GM12878 (cell line): ENCODE measurements at regions not wholly inside any gene's neighbourhood (a gene's known extent, or its start where the extent isn't known, plus 50 kb on each side); places are given as distances from the start of the nearest gene placed in this dataset.

ENCODE experiments used
- ATAC-seq: fragments of 200-7000 bp; cut with Tn5 transposase; 3 replicates; pipeline ENCODE4 v1.9.1; 2020; ENCODE audit warnings: mild to moderate bottlenecking, moderate library complexity
- BruUV-seq: library from RNA; stranded (reverse); fragments of 400-500 nt; replicated peaks from 2 replicates; lab custom pipeline; 2021; lab: Mats Ljungman, UMichigan
- CTCF ChIA-PET: fragments of 300-600 bp; sonication (Branson Sonifier 250); formaldehyde crosslinking; extraction: SDS; loops from one replicate; lab custom pipeline; 2021; ENCODE audit warnings: inconsistent platforms; lab: Yijun Ruan, JAX
- POLR2A ChIA-PET: fragments of 350-600 bp; formaldehyde crosslinking; extraction: SDS; loops from one replicate; lab custom pipeline; 2021; ENCODE audit warnings: inconsistent platforms; lab: Charles Lee
- RAD21 ChIA-PET: fragments of 300-600 bp; sonication (Branson Sonifier 250); formaldehyde crosslinking; loops from one replicate; lab custom pipeline; 2023; ENCODE audit warnings: antibody characterized with exemption; ENCODE audit not compliant: unreplicated experiment; lab: Charles Lee
- SMC1A ChIA-PET: fragments of 300-600 bp; sonication (Branson Sonifier 250); formaldehyde crosslinking; loops from one replicate; lab custom pipeline; 2023; ENCODE audit not compliant: unreplicated experiment, uncharacterized antibody; lab: Charles Lee
- DNase-seq: peaks from one replicate; pipeline ENCODE4 v3.0.0-alpha.2; 2011; ENCODE audit warnings: low read depth, low spot score
- FAIRE-seq: peaks from 3 replicates; lab custom pipeline; 2011; peaks lifted over from hg19 to GRCh38; lab: Jason Lieb, UNC
- H2AFZ ChIP-seq: 2 replicates; pipeline ENCODE4 v1.6.0; 2011; ENCODE audit warnings: low read depth, low read length, control low read depth; ENCODE audit not compliant: control insufficient read depth
- H3K27ac ChIP-seq: 2 replicates; pipeline ENCODE4 v1.5.1; 2011; ENCODE audit warnings: control low read depth; ENCODE audit not compliant: control insufficient read depth, insufficient read depth
- H3K27me3 ChIP-seq, 2 experiments: replicated peaks in 1 of 2; 2 replicates each; pipeline versions ENCODE4 v1.6.0 to v1.6.1; 2011; ENCODE audit warnings: low read length in 1 of 2; ENCODE audit not compliant: control insufficient read depth in 2 of 2, insufficient read depth in 2 of 2
- H3K36me3 ChIP-seq, 2 experiments: 2 replicates each; pipeline ENCODE4 v1.5.1; 2011; ENCODE audit warnings: low read length in 1 of 2; ENCODE audit not compliant: control insufficient read depth in 2 of 2, insufficient read depth in 2 of 2
- H3K4me1 ChIP-seq: 2 replicates; pipeline ENCODE4 v1.6.1; 2011; ENCODE audit warnings: mild to moderate bottlenecking, low read length, moderate library complexity, mixed read lengths; ENCODE audit not compliant: control insufficient read depth, insufficient read depth
- H3K4me2 ChIP-seq: 2 replicates; pipeline ENCODE4 v1.6.0; 2011; ENCODE audit warnings: control low read depth; ENCODE audit not compliant: control insufficient read depth, insufficient read depth
- H3K4me3 ChIP-seq: fragments of 200-600 bp; sonication (generic); 2 replicates; pipeline ENCODE4 v1.5.1; 2016
- H3K79me2 ChIP-seq: 2 replicates; pipeline ENCODE4 v1.6.0; 2011; ENCODE audit warnings: low read length; ENCODE audit not compliant: control insufficient read depth, insufficient read depth
- H3K9ac ChIP-seq: 2 replicates; pipeline ENCODE4 v1.8.0; 2011; ENCODE audit warnings: low read length, control low read depth, mixed read lengths; ENCODE audit not compliant: control insufficient read depth, insufficient read depth
- H3K9me3 ChIP-seq: replicated peaks from 3 replicates; pipeline ENCODE4 v1.5.1; 2011; ENCODE audit warnings: mild to moderate bottlenecking, low read length; ENCODE audit not compliant: control insufficient read depth, insufficient read depth
- H4K20me1 ChIP-seq: 2 replicates; pipeline ENCODE4 v1.6.0; 2011; ENCODE audit not compliant: control insufficient read depth, insufficient read depth
- ATF2 ChIP-seq: IDR thresholded peaks from 2 replicates; pipeline ENCODE4 v1.6.1; 2012; ENCODE audit warnings: low read length, inconsistent platforms
- BCL11A ChIP-seq: IDR thresholded peaks from 2 replicates; pipeline ENCODE4 v1.6.1; 2011; ENCODE audit warnings: low read depth, low read length
- CBFB ChIP-seq: IDR thresholded peaks from 2 replicates; pipeline ENCODE4 v1.6.1; 2016; ENCODE audit warnings: antibody characterized with exemption, low read depth
- CHD1 ChIP-seq: IDR thresholded peaks from 2 replicates; pipeline ENCODE4 v1.6.1; 2012; ENCODE audit warnings: low read depth, low read length, improper control_type of control experiment
- HDAC2 ChIP-seq: fragments of 200-600 bp; sonication (generic); IDR thresholded peaks from 2 replicates; pipeline ENCODE4 v1.6.1; 2017
- MLLT1 ChIP-seq: fragments of 450-650 bp; IDR thresholded peaks from 2 replicates; pipeline ENCODE4 v1.6.1; 2016; ENCODE audit warnings: mild to moderate bottlenecking
- NKRF ChIP-seq: fragments of 450-650 bp; conservative IDR thresholded peaks from 2 replicates; pipeline ENCODE4 v1.6.1; 2017; ENCODE audit warnings: mild to moderate bottlenecking, moderate library complexity
- RFX5 ChIP-seq: IDR thresholded peaks from 2 replicates; pipeline ENCODE4 v1.6.1; 2011; ENCODE audit warnings: low read depth, low read length, improper control_type of control experiment
- RUNX3 ChIP-seq: IDR thresholded peaks from 2 replicates; pipeline ENCODE4 v1.6.1; 2012; ENCODE audit warnings: low read length, inconsistent platforms
- USF1 ChIP-seq: IDR thresholded peaks from 2 replicates; pipeline ENCODE4 v1.6.1; 2011; ENCODE audit warnings: borderline replicate concordance, low read depth, mild to moderate bottlenecking, moderate library complexity, mixed read lengths, low read length; ENCODE audit not compliant: insufficient read depth; ENCODE audit errors: extremely low read length
- ZNF592 ChIP-seq: fragments of 450-650 bp; IDR thresholded peaks from 2 replicates; pipeline ENCODE4 v1.6.1; 2017; ENCODE audit warnings: mild to moderate bottlenecking, moderate library complexity
- WGBS: methylation state at CpG from one replicate; pipeline ENCODE4 v1.1.6; 2016; ENCODE audit warnings: low lambda C conversion rate; ENCODE audit not compliant: insufficient replicate concordance, insufficient coverage; ENCODE audit errors: missing lambda C conversion rate; 5-methylcytosine and 5-hydroxymethylcytosine counted together
- in situ Hi-C: fragments of 300-500 bp; cut with MboI; formaldehyde crosslinking; loops from 9 replicates; pipeline ENCODE4 v1.14.3; 2018; ENCODE audit warnings: mixed read lengths
- intact Hi-C: fragments of 100-400 bp; cut with micrococcal nuclease; formaldehyde crosslinking; loops from one replicate; pipeline ENCODE4 v1.14.2; 2022; ENCODE audit not compliant: unreplicated experiment

- in situ Hi-C loops, result no loop called here
- Histone ChIP-seq H3K36me3 (no peaks in the 10 kb centered on the region), H3K4me1 (peaks cover 6% of the 10 kb centered on the region)
- RAD21 ChIA-PET, result no interaction called here
- DNase-seq, result no peak
- BruUV-seq, result no TSS peak
- intact Hi-C loops, result no loop called here
- POLR2A ChIA-PET, result no interaction called here
- WGBS, result 94% methylated on average over 1 of the region's 1 CpG
- no peak for FAIRE-seq
- TF ChIP-seq CHD1, result no peak
- TF ChIP-seq NKRF, result no peak
- TF ChIP-seq CBFB, result no peak
- no peak for TF ChIP-seq USF1
- no peak for TF ChIP-seq RFX5
- TF ChIP-seq ZNF592, result no peak
- TF ChIP-seq RUNX3, result no peak
- TF ChIP-seq BCL11A, result no peak
- no peak for TF ChIP-seq ATF2
- no peak for TF ChIP-seq HDAC2
- TF ChIP-seq MLLT1, result no peak
- TF ChIP-seq, all 136 proteins: peak for 0
- no peak for ATAC-seq
- no peak overlapping the region for H2AFZ ChIP-seq
- ChIA-PET SMC1A (interaction anchor here (0.8 kb wide), 1 partner anchor 21 kb away, joined by 3 read pairs; no protein-coding TSS in a partner anchor), CTCF (no interaction called here)
- no peak overlapping the region for H3K4me2 ChIP-seq
- no peaks in the 10 kb centered on the region for H3K9me3 ChIP-seq
- H3K27me3 ChIP-seq, result no peaks in the 10 kb centered on the region
- no peak overlapping the region for H3K4me3 ChIP-seq
- no peak overlapping the region for H3K9ac ChIP-seq
- no peak overlapping the region for H3K27ac ChIP-seq
- H4K20me1 ChIP-seq, result no peaks in the 10 kb centered on the region
- H3K79me2 ChIP-seq, result no peaks in the 10 kb centered on the region
Measured at GRCh38 chr10:4073912-4074311, 288.9 kb upstream of the KLF6 start.
